Ovary (tissue), 7 donors: ENCODE measurements at regions not wholly inside any gene's neighbourhood (a gene's known extent, or its start where the extent isn't known, plus 50 kb on each side); places are given as distances from the start of the nearest gene placed in this dataset.

Source experiments
- DNase-seq, 5 donors: peaks; one replicate each; pipeline ENCODE4 v3.0.0-alpha.2; 2019 to 2020
- H3K27ac ChIP-seq, 2 donors: fragments of 200-600 bp; one replicate each; pipeline versions ENCODE4 v1.5.1 to v1.8.0; 2019 to 2022
- H3K27me3 ChIP-seq: fragments of 200-600 bp; one replicate; pipeline ENCODE4 v1.8.0; 2022
- H3K36me3 ChIP-seq: fragments of 200-600 bp; sonication (generic); one replicate; pipeline ENCODE4 v1.5.1; 2019
- H3K4me1 ChIP-seq: one replicate; pipeline ENCODE4 v1.8.1; 2013; ENCODE audit warnings: mild to moderate bottlenecking, moderate library complexity; ENCODE audit not compliant: insufficient read depth
- H3K4me3 ChIP-seq: fragments of 200-600 bp; sonication (generic); one replicate; pipeline ENCODE4 v1.5.1; 2017
- H3K9me3 ChIP-seq, 2 donors: fragments of 200-600 bp in 1 of 2; sonication (generic) in 1 of 2; one replicate each; pipeline versions ENCODE4 v1.5.1 to v1.8.1; 2013 to 2019; ENCODE audit warnings: mild to moderate bottlenecking in 1 of 2, moderate library complexity in 1 of 2
- EP300 ChIP-seq: sonication (generic); formaldehyde crosslinking; IDR thresholded peaks from one replicate; pipeline ENCODE4 v1.6.1; 2017; ENCODE audit warnings: antibody characterized with exemption
- POLR2A ChIP-seq: fragments of 450-650 bp; IDR thresholded peaks from one replicate; pipeline ENCODE4 v1.6.1; 2017; ENCODE audit warnings: antibody characterized with exemption, mild to moderate bottlenecking, moderate library complexity
- WGBS, 3 donors: extraction: QIAGEN DNeasy Blood & Tissue Kit in 1 of 3; methylation state at CpG; one replicate each; pipeline versions ENCODE4 v1.1.5 to v1.1.7; 2013 to 2017; 5-methylcytosine and 5-hydroxymethylcytosine counted together
- intact Hi-C, 4 donors: fragments of 100-400 bp; cut with DNase I; formaldehyde crosslinking; loops; one replicate each; pipeline versions ENCODE4 v1.11.0 to v1.15.1; 2022 to 2023
- TF ChIP-seq, protein P1 (sequence below), 3 donors: fragments of 450-650 bp in 2 of 3; fragments of 200-600 bp in 1 of 3; IDR thresholded peaks; one replicate each; pipeline versions ENCODE4 v1.5.1 to v1.8.0; 2016 to 2022; ENCODE audit warnings: antibody characterized with exemption in 3 of 3, mild to moderate bottlenecking in 1 of 3
- donor health status: DM: no; HTN: no; CAD: no; lungs with moderate emphysema.
- donor health status: DM: no; HTN: no; CAD: no.
- donor health status: Bipolar disorder and iron deficiency.
- donor health status: DM: no; HTN: no; CAD: no.
- donor health status: DM: yes; HTN: yes; CAD: no.

DNA sequence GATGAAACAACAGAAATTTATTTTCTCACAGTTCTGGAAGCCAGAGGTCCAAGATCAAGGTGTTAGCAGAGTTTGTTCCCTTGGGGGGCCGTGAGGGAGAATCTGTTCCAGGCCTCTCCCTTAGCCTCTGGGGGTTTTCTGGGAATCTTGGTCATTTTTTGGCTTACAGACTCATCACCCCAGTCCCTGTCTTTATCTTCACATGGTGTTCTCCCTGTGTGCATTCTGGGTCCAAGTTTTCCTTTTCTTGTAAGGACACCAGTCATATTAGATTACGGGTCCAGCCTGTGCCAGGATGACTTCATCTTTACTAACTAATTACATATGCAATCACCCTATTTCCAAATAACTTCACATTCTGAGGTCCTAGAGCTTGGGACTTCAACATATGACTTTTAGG lies 292.5 kb upstream of the TRIB2 start:
- H3K4me1 ChIP-seq = peaks cover 18% of the 10 kb centered on the region
- H3K9me3 ChIP-seq = no peaks in the 10 kb centered on the region
- intact Hi-C loops = loop anchor here in 3 of 4 donors (5.0 to 10.0 kb wide), 3 partner anchors 291 to 511 kb away; partner anchors contain the start of gene TRIB2 (in 3 of the 3)
- H3K27me3 ChIP-seq = no peaks in the 10 kb centered on the region
- TF ChIP-seq, protein P1, sequence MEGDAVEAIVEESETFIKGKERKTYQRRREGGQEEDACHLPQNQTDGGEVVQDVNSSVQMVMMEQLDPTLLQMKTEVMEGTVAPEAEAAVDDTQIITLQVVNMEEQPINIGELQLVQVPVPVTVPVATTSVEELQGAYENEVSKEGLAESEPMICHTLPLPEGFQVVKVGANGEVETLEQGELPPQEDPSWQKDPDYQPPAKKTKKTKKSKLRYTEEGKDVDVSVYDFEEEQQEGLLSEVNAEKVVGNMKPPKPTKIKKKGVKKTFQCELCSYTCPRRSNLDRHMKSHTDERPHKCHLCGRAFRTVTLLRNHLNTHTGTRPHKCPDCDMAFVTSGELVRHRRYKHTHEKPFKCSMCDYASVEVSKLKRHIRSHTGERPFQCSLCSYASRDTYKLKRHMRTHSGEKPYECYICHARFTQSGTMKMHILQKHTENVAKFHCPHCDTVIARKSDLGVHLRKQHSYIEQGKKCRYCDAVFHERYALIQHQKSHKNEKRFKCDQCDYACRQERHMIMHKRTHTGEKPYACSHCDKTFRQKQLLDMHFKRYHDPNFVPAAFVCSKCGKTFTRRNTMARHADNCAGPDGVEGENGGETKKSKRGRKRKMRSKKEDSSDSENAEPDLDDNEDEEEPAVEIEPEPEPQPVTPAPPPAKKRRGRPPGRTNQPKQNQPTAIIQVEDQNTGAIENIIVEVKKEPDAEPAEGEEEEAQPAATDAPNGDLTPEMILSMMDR (IDR thresholded peaks at IDR 0.05) = no peak
- no peak for TF ChIP-seq POLR2A
- DNase-seq = peak in 4 of 5 donors; percentile 34 to 60 (median 50)
- no peaks in the 10 kb centered on the region for H3K36me3 ChIP-seq
- H3K27ac ChIP-seq = peak overlapping the region in 1 of 2 donors; percentile 54
- H3K4me3 ChIP-seq = no peak overlapping the region
- WGBS, 3 donors = 34 to 42% (median 38%) methylated on average over 2 of the region's 2 CpGs

DNA sequence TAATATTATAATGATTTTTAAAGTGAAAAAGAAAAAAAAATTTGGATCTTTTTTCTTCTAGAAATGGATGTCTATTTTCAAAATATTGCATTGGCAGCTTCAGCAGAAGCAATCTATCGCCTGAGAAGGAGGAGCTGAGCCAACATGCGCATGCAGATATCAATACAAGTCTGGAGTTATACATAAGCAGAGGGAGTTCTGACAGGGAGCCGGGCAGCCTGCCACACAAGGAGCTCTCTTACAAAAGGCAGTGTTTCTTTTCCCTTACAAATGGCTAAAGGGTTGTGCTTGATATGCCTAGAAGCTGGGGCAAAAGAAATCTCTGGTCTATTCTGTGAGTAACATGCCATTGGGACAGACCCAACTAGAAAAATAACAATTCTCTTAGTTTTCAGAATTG lies 291.9 kb upstream of the TRIB2 start:
- peak; percentile 82 to 92 (median 88) for DNase-seq

GRCh38 chr2:12428324-12428723 lies 288.4 kb upstream of the TRIB2 start:
- Histone ChIP-seq H3K36me3 (no peaks in the 10 kb centered on the region), H3K4me3 (no peak overlapping the region), H3K9me3 (no peaks in the 10 kb centered on the region), H3K27me3 (no peaks in the 10 kb centered on the region), H3K27ac (peak overlapping the region; percentile 25 to 74), H3K4me1 (peaks cover 18% of the 10 kb centered on the region)
- no peak for TF ChIP-seq EP300
- no peak for TF ChIP-seq POLR2A
- TF ChIP-seq, protein P1 (IDR thresholded peaks at IDR 0.05) = no peak
- DNase-seq = peak; percentile 80 to 87 (median 85)
- intact Hi-C loops = loop anchor here in 2 of 4 donors (10.0 kb wide), 2 partner anchors 286 to 506 kb away; partner anchors contain the start of gene TRIB2 (in 2 of the 2)
- WGBS, 3 donors = 15 to 55% (median 26%) methylated on average over 5 of the region's 5 CpGs

More for the DNA sequence above, 291.9 kb upstream of the TRIB2 start:
- Histone ChIP-seq H3K27me3 (no peaks in the 10 kb centered on the region), H3K36me3 (no peaks in the 10 kb centered on the region), H3K9me3 (no peaks in the 10 kb centered on the region), H3K4me1 (peaks cover 18% of the 10 kb centered on the region), H3K4me3 (no peak overlapping the region), H3K27ac (peak overlapping the region in 1 of 2 donors; percentile 54)
- intact Hi-C loops = loop anchor here in 3 of 4 donors (5.0 to 10.0 kb wide), 3 partner anchors 290 to 510 kb away; partner anchors contain the start of gene TRIB2 (in 3 of the 3)
- 12 to 19% (median 16%) methylated on average over 3 of the region's 3 CpGs for WGBS, 3 donors
- TF ChIP-seq, protein P1 (IDR thresholded peaks at IDR 0.05) = no peak
- TF ChIP-seq EP300 (no peak), POLR2A (no peak)

- intact Hi-C loops = loop anchor here in 2 of 4 donors (10.0 kb wide), 2 partner anchors 286 to 506 kb away; partner anchors contain the start of gene TRIB2 (in 2 of the 2)
- H3K4me3 ChIP-seq = no peak overlapping the region
- H3K36me3 ChIP-seq = no peaks in the 10 kb centered on the region
- no peaks in the 10 kb centered on the region for H3K27me3 ChIP-seq
- TF ChIP-seq POLR2A (no peak), EP300 (no peak)
- TF ChIP-seq, protein P1 (IDR thresholded peaks at IDR 0.05) = no peak
- peak overlapping the region; percentile 25 to 74 for H3K27ac ChIP-seq
- peaks cover 17% of the 10 kb centered on the region for H3K4me1 ChIP-seq
- DNase-seq = peak in 2 of 5 donors; percentile 42 to 48
- H3K9me3 ChIP-seq = no peaks in the 10 kb centered on the region
- WGBS, 3 donors = 4 to 21% (median 4%) methylated on average over 1 of the region's 1 CpG
Observed at GRCh38 chr2:12428786-12429185, 287.9 kb upstream of the TRIB2 start.
